ENCODE measurements at regions not wholly inside any gene's neighbourhood (a gene's known extent, or its start where the extent isn't known, plus 50 kb on each side); places are given as distances from the start of the nearest gene placed in this dataset.

- no peak for FAIRE-seq
- no peak for DNase-seq (ENCODE audit: insufficient read length)
- TF ChIP-seq POLR2AphosphoS5 (IDR thresholded peaks at IDR 0.05; ENCODE audit: low read depth, low read length): no peak
- no peak for TF ChIP-seq TAF1 (IDR thresholded peaks at IDR 0.05; ENCODE audit: borderline replicate concordance, low read depth, low read length)
- no peak for TF ChIP-seq POLR2A (IDR thresholded peaks at IDR 0.05; ENCODE audit: low read depth, low read length)
These were observed 257.2 kb downstream of the YTHDC2 start for GRCh38 chr5:113770648-113771047.

- FAIRE-seq (no peak), DNase-seq (ENCODE audit: insufficient read length) (no peak)
- TF ChIP-seq POLR2AphosphoS5 (IDR thresholded peaks at IDR 0.05; ENCODE audit: low read depth, low read length) (no peak), TAF1 (IDR thresholded peaks at IDR 0.05; ENCODE audit: borderline replicate concordance, low read depth, low read length) (no peak), POLR2A (IDR thresholded peaks at IDR 0.05; ENCODE audit: low read depth, low read length) (no peak)
These were observed 258.0 kb downstream of the YTHDC2 start for GRCh38 chr5:113771483-113771882.

- no peak for DNase-seq (ENCODE audit: insufficient read length)
- TF ChIP-seq POLR2A (IDR thresholded peaks at IDR 0.05; ENCODE audit: low read depth, low read length): no peak
- no peak for TF ChIP-seq TAF1 (IDR thresholded peaks at IDR 0.05; ENCODE audit: borderline replicate concordance, low read depth, low read length)
- TF ChIP-seq POLR2AphosphoS5 (IDR thresholded peaks at IDR 0.05; ENCODE audit: low read depth, low read length): no peak
- FAIRE-seq: no peak
These were observed 262.7 kb downstream of the YTHDC2 start for GRCh38 chr5:113776168-113776567.

- TF ChIP-seq TAF1 (IDR thresholded peaks at IDR 0.05; ENCODE audit: borderline replicate concordance, low read depth, low read length) (no peak), POLR2A (IDR thresholded peaks at IDR 0.05; ENCODE audit: low read depth, low read length) (no peak)
- DNase-seq (ENCODE audit: insufficient read length) (no peak), FAIRE-seq (no peak)
These were observed 263.5 kb downstream of the YTHDC2 start for GRCh38 chr5:113776832-113777525.

- TF ChIP-seq POLR2AphosphoS5 (IDR thresholded peaks at IDR 0.05; ENCODE audit: low read depth, low read length) (no peak), TAF1 (IDR thresholded peaks at IDR 0.05; ENCODE audit: borderline replicate concordance, low read depth, low read length) (no peak)
- no peak for DNase-seq (ENCODE audit: insufficient read length)
- no peak for FAIRE-seq
These were observed 264.7 kb downstream of the YTHDC2 start for GRCh38 chr5:113778147-113778546.

GRCh38 chr5:113788141-113788655 is 274.7 kb downstream of the YTHDC2 start:
- TF ChIP-seq TAF1 (IDR thresholded peaks at IDR 0.05; ENCODE audit: borderline replicate concordance, low read depth, low read length) (no peak), POLR2AphosphoS5 (IDR thresholded peaks at IDR 0.05; ENCODE audit: low read depth, low read length) (no peak), POLR2A (IDR thresholded peaks at IDR 0.05; ENCODE audit: low read depth, low read length) (no peak)
- FAIRE-seq: no peak
- no peak for DNase-seq (ENCODE audit: insufficient read length)

GRCh38 chr5:113789769-113790168 is 276.3 kb downstream of the YTHDC2 start:
- no peak for FAIRE-seq
- no peak for DNase-seq (ENCODE audit: insufficient read length)
- TF ChIP-seq POLR2AphosphoS5 (IDR thresholded peaks at IDR 0.05; ENCODE audit: low read depth, low read length): no peak
- no peak for TF ChIP-seq TAF1 (IDR thresholded peaks at IDR 0.05; ENCODE audit: borderline replicate concordance, low read depth, low read length)
- no peak for TF ChIP-seq POLR2A (IDR thresholded peaks at IDR 0.05; ENCODE audit: low read depth, low read length)

- FAIRE-seq: no peak
- TF ChIP-seq TAF1 (IDR thresholded peaks at IDR 0.05; ENCODE audit: borderline replicate concordance, low read depth, low read length) (no peak), POLR2AphosphoS5 (IDR thresholded peaks at IDR 0.05; ENCODE audit: low read depth, low read length) (no peak), POLR2A (IDR thresholded peaks at IDR 0.05; ENCODE audit: low read depth, low read length) (no peak)
These were observed 279.3 kb downstream of the YTHDC2 start for GRCh38 chr5:113792806-113793205.

GRCh38 chr5:113794981-113795380 is 281.5 kb downstream of the YTHDC2 start:
- TF ChIP-seq POLR2A (IDR thresholded peaks at IDR 0.05; ENCODE audit: low read depth, low read length) (no peak), TAF1 (IDR thresholded peaks at IDR 0.05; ENCODE audit: borderline replicate concordance, low read depth, low read length) (no peak), POLR2AphosphoS5 (IDR thresholded peaks at IDR 0.05; ENCODE audit: low read depth, low read length) (no peak)
- FAIRE-seq (no peak), DNase-seq (ENCODE audit: insufficient read length) (no peak)

More at GRCh38 chr5:113792806-113793205, 279.3 kb downstream of the YTHDC2 start:
- DNase-seq (ENCODE audit: insufficient read length): no peak

- DNase-seq (ENCODE audit: insufficient read length): no peak
- TF ChIP-seq POLR2AphosphoS5 (IDR thresholded peaks at IDR 0.05; ENCODE audit: low read depth, low read length) (no peak), POLR2A (IDR thresholded peaks at IDR 0.05; ENCODE audit: low read depth, low read length) (no peak), TAF1 (IDR thresholded peaks at IDR 0.05; ENCODE audit: borderline replicate concordance, low read depth, low read length) (no peak)
- FAIRE-seq: no peak
These were observed 287.2 kb downstream of the YTHDC2 start for GRCh38 chr5:113800686-113801085.

GRCh38 chr5:113804264-113804663 is 290.8 kb downstream of the YTHDC2 start:
- no peak for TF ChIP-seq POLR2AphosphoS5 (IDR thresholded peaks at IDR 0.05; ENCODE audit: low read depth, low read length)
- no peak for TF ChIP-seq POLR2A (IDR thresholded peaks at IDR 0.05; ENCODE audit: low read depth, low read length)
- no peak for TF ChIP-seq TAF1 (IDR thresholded peaks at IDR 0.05; ENCODE audit: borderline replicate concordance, low read depth, low read length)
- no peak for DNase-seq (ENCODE audit: insufficient read length)
- FAIRE-seq: no peak

- no peak for TF ChIP-seq TAF1 (IDR thresholded peaks at IDR 0.05; ENCODE audit: borderline replicate concordance, low read depth, low read length)
- TF ChIP-seq POLR2AphosphoS5 (IDR thresholded peaks at IDR 0.05; ENCODE audit: low read depth, low read length): no peak
- no peak for TF ChIP-seq POLR2A (IDR thresholded peaks at IDR 0.05; ENCODE audit: low read depth, low read length)
- FAIRE-seq (no peak), DNase-seq (ENCODE audit: insufficient read length) (no peak)
These were observed 291.4 kb downstream of the YTHDC2 start for GRCh38 chr5:113804943-113805342.

Data from GM12892 (cell line).